Nephron (organoid): ENCODE measurements at regions not wholly inside any gene's neighbourhood (a gene's known extent, or its start where the extent isn't known, plus 50 kb on each side); places are given as distances from the start of the nearest gene placed in this dataset.
"Not testable (repeated sequence)": the region's sequence is repeated elsewhere in the genome, so short reads cannot be mapped to it uniquely, and the experiment has no call there.

Experiments used
- H3K27ac Mint-ChIP-seq, 3 experiments: 2 replicates each; pipeline ENCODE4 v1.8.0; 2020; ENCODE audit warnings: mixed read lengths in 3 of 3, mild to moderate bottlenecking in 2 of 3, moderate library complexity in 1 of 3
- H3K27me3 Mint-ChIP-seq: 2 replicates; pipeline ENCODE4 v1.8.0; 2021; ENCODE audit warnings: low read depth, mild to moderate bottlenecking, moderate library complexity, mixed read lengths
- H3K36me3 Mint-ChIP-seq: 2 replicates; pipeline ENCODE4 v1.8.0; 2020; ENCODE audit warnings: low read depth, mixed read lengths
- H3K4me1 Mint-ChIP-seq: 2 replicates; pipeline ENCODE4 v1.8.0; 2020; ENCODE audit warnings: mixed read lengths
- H3K4me3 Mint-ChIP-seq, 3 experiments: 2 replicates each; pipeline ENCODE4 v1.8.0; 2020; ENCODE audit warnings: mild to moderate bottlenecking in 3 of 3, mixed read lengths in 3 of 3, moderate library complexity in 2 of 3
- H3K9me3 Mint-ChIP-seq: 2 replicates; pipeline ENCODE4 v1.8.0; 2020; ENCODE audit warnings: mixed read lengths
- TF ChIP-seq, protein P1 (sequence below), 3 experiments: fragments of 200-600 bp; sonication (generic); IDR thresholded peaks; one replicate each; pipeline ENCODE4 v1.5.0; 2021; ENCODE audit warnings: antibody characterized with exemption in 3 of 3; ENCODE audit not compliant: unreplicated experiment in 3 of 3

GRCh38 chr10:25747084-25747483 lies 186.9 kb upstream of the MYO3A start:
- peaks cover 4% of the 10 kb centered on the region for H3K27me3 Mint-ChIP-seq
- TF ChIP-seq, protein P1, sequence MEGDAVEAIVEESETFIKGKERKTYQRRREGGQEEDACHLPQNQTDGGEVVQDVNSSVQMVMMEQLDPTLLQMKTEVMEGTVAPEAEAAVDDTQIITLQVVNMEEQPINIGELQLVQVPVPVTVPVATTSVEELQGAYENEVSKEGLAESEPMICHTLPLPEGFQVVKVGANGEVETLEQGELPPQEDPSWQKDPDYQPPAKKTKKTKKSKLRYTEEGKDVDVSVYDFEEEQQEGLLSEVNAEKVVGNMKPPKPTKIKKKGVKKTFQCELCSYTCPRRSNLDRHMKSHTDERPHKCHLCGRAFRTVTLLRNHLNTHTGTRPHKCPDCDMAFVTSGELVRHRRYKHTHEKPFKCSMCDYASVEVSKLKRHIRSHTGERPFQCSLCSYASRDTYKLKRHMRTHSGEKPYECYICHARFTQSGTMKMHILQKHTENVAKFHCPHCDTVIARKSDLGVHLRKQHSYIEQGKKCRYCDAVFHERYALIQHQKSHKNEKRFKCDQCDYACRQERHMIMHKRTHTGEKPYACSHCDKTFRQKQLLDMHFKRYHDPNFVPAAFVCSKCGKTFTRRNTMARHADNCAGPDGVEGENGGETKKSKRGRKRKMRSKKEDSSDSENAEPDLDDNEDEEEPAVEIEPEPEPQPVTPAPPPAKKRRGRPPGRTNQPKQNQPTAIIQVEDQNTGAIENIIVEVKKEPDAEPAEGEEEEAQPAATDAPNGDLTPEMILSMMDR (IDR thresholded peaks at IDR 0.05; ENCODE audit: unreplicated experiment in 3 of 3) = no peak
- H3K4me1 Mint-ChIP-seq = no peaks in the 10 kb centered on the region
- H3K9me3 Mint-ChIP-seq = no peaks in the 10 kb centered on the region
- no peak overlapping the region for H3K27ac Mint-ChIP-seq
- H3K4me3 Mint-ChIP-seq = no peak overlapping the region
- H3K36me3 Mint-ChIP-seq = no peaks in the 10 kb centered on the region

- TF ChIP-seq, protein P1 (IDR thresholded peaks at IDR 0.05; ENCODE audit: unreplicated experiment in 3 of 3) = no peak
- Mint-ChIP-seq H3K36me3 (no peaks in the 10 kb centered on the region), H3K27ac (no peak overlapping the region), H3K4me1 (no peaks in the 10 kb centered on the region), H3K9me3 (no peaks in the 10 kb centered on the region), H3K4me3 (no peak overlapping the region), H3K27me3 (peaks cover 4% of the 10 kb centered on the region)
Measured at GRCh38 chr10:25748509-25748908, 185.5 kb upstream of the MYO3A start.

- no peak overlapping the region for H3K4me3 Mint-ChIP-seq
- peaks cover 3% of the 10 kb centered on the region for H3K27me3 Mint-ChIP-seq
- no peaks in the 10 kb centered on the region for H3K36me3 Mint-ChIP-seq
- no peaks in the 10 kb centered on the region for H3K4me1 Mint-ChIP-seq
- H3K27ac Mint-ChIP-seq = no peak overlapping the region
- H3K9me3 Mint-ChIP-seq = peaks cover 2% of the 10 kb centered on the region
- TF ChIP-seq, protein P1 (IDR thresholded peaks at IDR 0.05; ENCODE audit: unreplicated experiment in 3 of 3) = no peak
Measured at GRCh38 chr10:25753776-25754175, 180.3 kb upstream of the MYO3A start.

- not testable (repeated sequence) for H3K27me3 Mint-ChIP-seq, H3K36me3 Mint-ChIP-seq, H3K4me1 Mint-ChIP-seq, H3K9me3 Mint-ChIP-seq, H3K4me3 Mint-ChIP-seq, H3K27ac Mint-ChIP-seq
Measured at GRCh38 chr10:25755874-25756273, 178.2 kb upstream of the MYO3A start.

DNA sequence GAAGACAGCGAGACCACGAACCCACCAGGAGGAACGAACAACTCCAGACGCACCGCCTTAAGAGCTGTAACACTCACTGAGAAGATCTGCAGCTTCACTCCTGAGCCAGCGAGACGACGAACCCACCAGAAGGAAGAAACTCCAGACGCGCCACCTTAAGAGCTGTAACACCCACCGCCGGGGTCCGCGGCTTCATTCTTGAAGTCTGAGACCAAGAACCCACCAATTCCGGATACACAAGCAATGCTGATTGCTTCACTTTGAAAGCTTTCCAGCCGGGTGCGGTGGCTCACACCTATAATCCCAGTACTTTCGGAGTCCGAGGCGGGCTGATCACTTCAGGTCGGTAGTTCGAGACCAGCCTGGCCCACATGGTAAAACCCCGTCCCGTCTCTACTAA lies 177.2 kb upstream of the MYO3A start:
- H3K9me3 Mint-ChIP-seq = peaks cover 2% of the 10 kb centered on the region
- H3K36me3 Mint-ChIP-seq = no peaks in the 10 kb centered on the region
- H3K4me1 Mint-ChIP-seq = no peaks in the 10 kb centered on the region
- H3K27me3 Mint-ChIP-seq = peaks cover 3% of the 10 kb centered on the region
- H3K4me3 Mint-ChIP-seq = no peak overlapping the region
- TF ChIP-seq, protein P1 (IDR thresholded peaks at IDR 0.05; ENCODE audit: unreplicated experiment in 3 of 3) = no peak
- no peak overlapping the region for H3K27ac Mint-ChIP-seq

DNA sequence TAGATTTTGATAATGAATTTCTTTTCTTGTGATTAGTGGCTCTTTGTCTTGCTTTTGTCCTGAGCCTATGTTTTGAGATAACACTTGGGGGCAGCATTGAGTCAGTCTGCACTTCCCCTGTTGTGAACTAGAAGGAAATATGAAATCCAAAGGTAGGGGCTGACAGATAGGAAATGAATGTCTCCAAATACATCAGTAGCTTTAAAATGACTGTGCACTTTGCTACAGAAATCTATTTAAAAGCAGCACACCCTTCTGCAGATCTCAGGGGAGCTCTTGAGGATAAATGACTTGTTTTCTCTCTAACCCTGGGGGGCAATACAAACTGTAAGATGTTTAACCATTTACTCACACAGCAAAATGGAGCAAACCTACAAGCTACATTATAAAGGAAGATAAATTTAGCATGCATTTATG lies 176.0 kb upstream of the MYO3A start:
- Mint-ChIP-seq H3K36me3 (no peaks in the 10 kb centered on the region), H3K4me1 (no peaks in the 10 kb centered on the region), H3K27ac (peak overlapping the region in 1 of 3 experiments; percentile 28), H3K27me3 (peaks cover 3% of the 10 kb centered on the region), H3K9me3 (peaks cover 2% of the 10 kb centered on the region), H3K4me3 (no peak overlapping the region)
- TF ChIP-seq, protein P1 (IDR thresholded peaks at IDR 0.05; ENCODE audit: unreplicated experiment in 3 of 3) = peak; percentile 70 to 88 (median 83)
